T-helper 2 cell (primary cell): ENCODE measurements at regions not wholly inside any gene's neighbourhood (a gene's known extent, or its start where the extent isn't known, plus 50 kb on each side); places are given as distances from the start of the nearest gene placed in this dataset.

Experiments used
- DNase-seq, 5 experiments: peaks; one replicate each; pipeline versions ENCODE4 v3.0.0 to v3.0.0-alpha.2; 2012 to 2022

DNA sequence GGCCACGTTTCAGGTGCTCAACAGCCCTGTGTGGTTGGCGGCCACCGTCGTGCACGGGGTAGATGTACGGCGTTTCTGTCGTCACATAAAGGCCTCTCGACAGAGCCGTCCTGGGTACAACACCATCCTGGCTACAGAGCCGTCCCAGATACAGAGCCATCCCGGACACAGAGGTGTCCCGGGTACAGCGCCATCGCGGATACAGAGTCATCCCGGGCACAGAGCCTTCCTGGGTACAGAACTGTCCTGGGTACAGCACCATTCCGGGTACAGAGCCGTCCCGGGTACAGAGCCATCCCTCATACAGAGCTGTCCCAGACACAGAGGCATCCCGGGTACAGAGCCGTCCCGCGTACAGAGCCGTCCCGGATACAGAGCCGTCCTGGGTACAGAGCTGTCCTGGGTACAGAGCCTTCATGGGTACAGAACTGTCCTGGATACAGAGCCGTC is 222.7 kb upstream of the SOX1 start:
- DNase-seq, result no peak

DNA sequence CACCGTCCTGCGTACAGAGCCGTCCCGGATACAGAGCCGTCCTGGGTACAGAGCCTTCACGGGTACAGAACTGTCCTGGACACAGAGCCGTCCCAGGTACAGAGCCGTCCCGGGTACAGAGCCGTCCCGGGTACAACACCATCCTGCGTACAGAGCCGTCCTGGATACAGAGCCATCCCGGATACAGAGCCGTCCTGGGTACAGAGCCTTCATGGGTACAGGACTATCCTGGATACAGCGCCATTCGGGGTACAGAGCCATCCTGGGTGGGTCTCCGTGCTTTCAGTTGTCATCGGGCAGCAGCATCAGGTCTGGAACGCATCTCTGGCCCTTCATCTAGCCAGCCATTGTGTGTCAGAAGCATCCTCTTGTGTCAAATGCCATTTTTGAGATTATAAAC is 222.3 kb upstream of the SOX1 start:
- no peak for DNase-seq

DNA sequence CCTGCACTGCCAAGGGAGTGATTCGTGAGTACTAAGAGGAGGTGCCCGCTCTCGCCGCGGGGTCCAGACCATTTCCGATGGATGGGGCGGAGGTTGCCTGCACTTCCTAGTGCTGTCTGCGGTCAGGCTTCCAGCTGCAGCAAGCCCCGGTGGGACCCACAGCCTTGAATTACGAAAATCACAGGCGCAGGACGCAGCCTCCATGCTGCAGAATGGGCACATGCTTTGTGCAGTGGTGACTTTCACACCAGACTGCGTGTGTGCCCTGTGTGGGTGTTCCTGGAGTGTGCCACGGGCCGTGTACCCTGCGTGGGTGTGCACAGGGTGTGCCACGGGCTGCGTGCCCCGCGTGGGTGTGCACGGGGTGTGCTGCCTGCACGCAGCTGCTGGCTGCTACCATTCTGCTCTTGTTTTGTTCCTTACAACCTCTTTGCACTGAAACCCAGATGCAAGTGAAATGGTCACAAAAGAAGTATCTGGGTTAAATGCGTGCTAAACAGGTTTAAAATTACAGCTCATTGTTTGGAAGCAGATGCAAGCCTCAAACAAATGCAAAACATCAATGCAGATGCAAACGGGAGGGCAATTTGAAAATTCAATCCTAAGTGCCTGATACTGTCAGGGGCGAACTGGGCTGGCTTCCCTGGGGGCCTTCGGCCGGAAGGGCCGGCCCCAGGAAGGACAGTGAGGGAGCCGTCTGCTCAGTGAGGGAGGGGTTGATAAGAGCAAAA is 221.2 kb upstream of the SOX1 start:
- DNase-seq, result no peak

DNA sequence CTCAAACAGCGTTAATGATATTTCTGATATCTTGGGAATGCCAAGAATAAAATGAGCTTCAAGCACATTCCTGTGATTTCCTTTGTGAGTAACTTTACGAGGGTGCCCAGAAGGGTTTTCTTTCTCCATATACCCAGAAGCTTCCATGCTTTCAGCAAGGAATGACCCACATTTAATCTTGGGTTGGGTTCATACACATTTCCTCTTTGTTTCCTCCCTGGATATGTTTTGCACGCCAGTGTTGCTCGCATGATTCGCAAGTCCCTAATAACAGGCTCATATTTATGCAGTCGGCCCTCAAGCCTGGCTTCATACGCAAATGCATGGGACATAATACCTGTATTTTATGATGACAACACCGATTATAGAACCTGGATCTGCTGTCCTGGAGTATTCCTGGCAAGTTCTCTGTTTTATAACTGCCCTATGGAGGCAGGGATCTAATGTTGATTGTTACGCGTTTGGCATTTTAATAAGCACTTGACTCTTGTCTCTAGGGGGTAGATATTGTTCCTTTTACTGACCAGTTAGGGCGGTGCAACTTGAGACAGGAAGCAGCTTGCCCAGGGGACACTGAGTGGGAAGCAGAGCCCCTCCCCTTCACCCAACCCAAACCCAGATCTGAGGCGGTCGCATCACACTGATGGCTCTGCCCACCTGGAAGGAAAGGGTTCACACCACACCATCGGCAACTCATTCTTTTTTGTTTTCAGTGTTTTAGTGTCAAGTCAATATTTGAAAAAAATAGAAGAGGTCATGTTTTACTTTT is 220.4 kb upstream of the SOX1 start:
- DNase-seq, result no peak

DNA sequence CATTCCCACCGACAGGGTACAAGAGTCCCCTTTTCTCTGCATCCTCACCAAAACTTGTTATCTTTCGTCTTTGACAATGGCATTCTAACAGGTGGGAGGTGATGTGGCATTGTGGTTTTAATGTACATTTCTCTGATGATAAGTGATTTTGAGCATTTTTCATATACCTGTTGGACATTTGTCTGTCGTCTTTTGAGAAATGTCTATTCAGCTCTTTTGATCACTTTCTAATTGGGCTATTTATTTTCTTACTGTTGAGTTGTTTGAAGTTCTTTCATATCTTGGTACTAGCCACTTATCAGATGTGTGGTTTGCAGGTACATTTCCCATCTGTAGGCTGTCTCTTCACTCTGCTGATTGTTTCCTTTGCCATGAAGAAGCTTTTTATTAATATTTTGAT is 219.0 kb upstream of the SOX1 start:
- DNase-seq, result no peak

DNA sequence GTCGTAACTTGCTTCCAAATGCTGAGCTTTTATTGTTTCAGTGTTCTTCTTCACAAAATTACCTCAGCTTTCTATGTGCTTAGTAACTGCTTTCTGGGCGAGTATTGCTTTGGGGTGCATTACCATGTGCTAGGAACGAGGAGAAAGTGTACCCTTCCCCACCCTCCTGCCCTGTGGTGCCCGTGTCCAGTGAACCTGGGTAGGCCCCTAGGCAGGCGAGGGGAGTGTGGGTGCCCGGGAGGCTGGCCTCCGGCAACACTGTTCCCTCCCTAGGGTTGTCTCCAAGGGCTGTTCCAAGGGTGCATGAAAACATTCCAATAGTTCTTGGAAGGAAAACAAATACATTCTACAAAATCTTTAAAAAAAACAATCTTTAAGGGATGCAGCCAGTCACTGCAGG is 216.5 kb upstream of the SOX1 start:
- DNase-seq, result no peak

DNA sequence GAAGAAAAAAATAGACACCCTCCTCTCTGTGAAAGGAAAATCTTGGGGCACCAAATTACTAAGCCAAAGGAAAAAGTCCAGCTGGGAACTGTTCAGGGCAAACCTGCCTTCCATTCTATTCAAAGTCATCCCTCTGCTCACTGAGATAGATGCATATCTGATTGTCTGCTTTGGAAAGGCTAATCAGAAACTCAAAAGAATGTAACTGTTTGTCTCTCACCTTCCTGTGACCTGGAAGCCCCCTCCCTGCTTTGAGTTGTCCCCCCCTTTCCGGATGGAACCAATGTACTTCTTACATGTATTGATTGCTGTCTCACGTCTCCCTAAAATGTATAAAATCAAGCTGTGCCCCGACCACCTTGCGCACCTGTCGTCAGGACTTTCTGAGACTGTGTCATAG is 216.0 kb upstream of the SOX1 start:
- no peak for DNase-seq

DNA sequence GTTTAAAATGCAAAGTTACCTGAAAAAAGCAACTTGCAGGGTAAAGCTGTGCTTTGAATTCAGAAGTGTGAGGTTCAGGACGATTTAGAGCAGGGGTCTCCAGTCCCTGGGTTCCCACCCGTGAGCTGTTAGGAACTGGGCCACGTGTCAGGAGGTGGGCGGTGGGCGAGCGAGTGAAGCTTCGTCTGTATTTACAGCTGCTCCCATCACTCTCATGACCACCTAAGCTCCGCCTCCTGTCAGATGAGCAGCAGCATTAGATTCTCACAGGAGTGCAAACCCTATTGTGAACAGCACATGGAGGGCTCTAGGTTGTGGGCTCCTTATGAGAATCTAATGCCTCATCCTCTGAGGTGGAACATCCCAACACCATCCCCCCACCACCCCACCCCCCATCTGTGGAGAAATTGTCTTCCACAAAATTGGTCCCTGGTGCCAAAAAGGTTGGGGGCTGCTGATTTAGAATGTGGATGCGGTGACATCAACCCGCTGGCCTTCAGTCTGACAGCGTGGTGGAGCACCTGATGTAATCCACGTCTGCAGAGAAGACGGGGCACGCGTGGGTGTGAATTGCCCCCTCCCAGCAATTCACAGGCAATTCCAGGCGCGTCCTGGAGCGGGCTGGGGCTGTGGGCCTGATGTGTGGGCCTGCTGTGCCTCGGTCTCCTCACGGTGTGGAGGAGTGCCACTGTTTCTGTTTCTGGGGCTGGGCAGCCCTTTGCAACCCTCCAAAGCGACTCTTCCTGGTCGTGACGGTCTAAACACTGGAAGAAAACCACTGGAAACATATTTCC is 214.0 kb upstream of the SOX1 start:
- DNase-seq, result no peak

DNA sequence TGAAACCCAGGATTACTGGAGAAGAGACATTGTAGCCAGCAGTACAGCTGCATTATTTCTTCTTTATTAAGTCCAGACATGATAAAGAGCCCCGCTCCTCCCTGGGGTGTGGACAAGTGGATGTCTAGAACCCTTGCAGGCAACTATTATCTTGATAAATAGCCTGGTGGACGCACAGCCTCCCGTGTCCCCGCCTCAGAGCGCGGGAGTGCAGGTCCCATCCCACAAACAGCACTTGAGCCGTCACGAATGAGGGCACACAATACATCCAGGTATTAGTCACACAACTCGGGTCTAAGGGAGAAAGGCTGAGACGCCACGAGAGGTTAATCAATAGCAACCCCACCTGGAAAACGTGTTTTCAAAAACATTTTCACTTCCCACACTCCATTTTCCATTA is 213.2 kb upstream of the SOX1 start:
- DNase-seq, result no peak

DNA sequence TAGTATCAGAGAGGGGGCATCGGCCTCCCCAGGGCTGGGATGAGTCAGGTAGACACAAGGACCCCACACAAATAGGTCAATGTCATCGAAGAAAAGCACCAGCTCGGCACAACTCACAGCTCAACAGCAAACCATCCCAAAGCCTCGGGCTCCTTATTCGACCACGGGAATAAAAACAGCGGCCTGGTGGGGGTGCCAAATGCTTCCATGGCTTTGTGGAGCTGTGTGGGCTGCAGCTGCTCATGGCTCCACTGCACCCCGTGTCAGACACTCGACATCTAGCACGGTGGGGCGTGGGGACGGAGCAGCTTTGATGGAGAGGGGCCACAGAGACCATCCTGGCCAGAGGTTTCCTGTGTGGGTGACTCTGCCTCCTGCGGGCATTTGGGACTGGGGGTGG is 212.5 kb upstream of the SOX1 start:
- no peak for DNase-seq

DNA sequence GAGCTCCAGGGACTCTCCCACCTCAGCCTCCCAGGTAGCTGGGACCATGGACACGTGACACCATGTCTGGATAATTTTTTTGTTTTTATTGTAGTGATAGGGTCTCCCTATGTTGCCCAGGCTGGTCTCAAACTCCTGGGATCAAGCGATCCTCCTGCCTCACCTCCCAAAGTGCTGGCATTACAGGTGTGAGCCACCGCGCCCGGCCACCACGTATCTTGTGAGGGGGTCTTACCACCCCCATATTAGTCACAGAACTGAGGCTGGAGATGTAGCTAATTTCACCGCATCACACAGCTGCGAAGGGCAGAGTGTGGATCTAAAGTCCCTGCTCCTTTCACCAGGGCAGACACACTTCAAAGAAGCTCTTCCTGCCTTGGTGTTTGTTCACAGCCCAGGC is 211.8 kb upstream of the SOX1 start:
- no peak for DNase-seq

DNA sequence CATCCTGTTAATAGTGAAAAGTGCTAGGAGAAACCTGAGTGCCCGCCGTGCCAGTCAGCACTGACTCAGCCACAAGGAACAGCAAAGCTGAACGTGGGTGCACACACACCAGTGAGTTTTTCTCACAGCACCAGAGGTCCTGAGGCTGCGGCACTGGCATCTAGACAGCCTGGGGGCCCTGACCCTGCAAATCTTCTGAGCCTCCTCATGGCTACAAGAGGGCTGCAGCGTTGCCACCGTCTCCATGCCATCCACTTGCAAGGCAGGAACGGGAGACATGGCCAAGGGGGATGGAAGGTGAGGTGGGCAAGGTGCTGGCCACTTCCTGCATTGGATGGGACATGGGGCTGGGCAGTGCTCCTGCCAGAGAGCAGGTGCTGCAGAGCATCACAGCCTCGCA is 211.2 kb upstream of the SOX1 start:
- no peak for DNase-seq

DNA sequence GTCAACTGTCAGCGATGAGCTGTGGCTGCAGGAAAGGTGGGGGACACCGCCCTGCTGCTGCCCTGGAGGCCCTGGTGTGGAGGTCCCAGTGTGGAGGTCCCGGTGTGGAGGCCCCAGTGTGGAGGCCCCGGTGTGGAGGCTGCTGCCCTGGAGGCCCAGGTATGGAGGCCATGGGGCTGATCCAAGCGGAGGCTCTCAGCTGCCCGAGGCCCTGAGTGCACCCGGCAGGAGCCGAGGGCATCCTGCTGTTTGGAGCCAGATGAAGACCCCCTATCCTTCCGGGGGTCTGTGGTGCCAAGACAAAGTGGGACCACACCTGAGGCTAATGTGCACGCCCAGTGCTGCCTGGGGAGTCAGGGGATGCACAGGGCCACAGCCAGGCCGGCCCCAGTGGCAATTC is 210.4 kb upstream of the SOX1 start:
- no peak for DNase-seq

DNA sequence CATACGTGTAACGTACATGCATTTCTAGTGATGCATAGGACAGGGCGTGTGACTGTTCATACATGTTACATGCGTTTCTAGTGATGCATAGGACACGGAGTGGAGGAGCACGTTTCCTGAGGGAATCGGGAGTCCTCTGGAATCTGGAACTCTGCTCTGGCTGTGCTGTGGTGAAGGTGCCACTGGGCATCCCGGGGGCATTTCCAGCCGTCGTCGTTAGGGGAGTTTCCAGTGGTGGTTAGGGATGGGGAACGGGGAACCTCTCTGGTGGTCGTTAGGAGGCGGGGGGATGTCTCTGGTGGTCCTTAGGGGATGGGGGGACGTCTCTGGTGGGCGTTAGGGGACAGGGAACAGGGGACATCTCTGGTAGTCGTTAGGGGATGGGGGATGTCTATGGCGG is 209.6 kb upstream of the SOX1 start:
- no peak for DNase-seq

DNA sequence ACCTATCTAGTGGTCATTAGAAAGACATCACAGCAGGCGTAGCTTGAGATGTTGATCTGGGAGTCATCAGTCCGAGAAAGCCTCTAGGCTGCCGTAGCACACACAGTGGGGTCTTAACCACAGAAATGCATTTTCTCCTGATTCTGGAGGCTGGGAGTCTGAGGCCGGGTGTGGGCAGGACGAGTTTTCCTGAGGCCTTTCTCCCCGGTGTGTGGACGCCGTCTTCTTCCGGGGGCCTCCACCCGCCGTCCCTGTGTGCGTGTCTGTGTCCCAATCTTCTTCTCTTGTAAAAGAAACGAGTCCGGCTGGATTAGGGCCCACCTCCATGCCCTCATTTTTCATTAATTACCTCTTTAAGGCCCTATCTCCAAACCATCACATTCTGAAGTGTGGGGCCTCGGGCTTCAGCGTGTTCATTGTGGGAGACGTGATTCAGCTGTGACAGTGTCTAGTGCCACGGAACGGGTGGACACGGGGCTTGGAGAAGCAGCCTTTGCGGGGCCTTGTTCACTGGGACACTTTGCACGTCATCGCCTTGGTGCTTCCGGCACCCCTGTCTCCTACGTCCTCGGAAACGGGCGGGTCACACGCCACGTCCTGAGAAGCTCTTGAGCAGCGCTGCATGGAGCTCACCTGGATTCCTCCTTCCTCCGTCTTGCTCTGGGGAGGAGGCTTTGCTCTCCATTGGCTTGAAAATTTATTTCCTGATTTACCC is 208.9 kb upstream of the SOX1 start:
- DNase-seq, result no peak

DNA sequence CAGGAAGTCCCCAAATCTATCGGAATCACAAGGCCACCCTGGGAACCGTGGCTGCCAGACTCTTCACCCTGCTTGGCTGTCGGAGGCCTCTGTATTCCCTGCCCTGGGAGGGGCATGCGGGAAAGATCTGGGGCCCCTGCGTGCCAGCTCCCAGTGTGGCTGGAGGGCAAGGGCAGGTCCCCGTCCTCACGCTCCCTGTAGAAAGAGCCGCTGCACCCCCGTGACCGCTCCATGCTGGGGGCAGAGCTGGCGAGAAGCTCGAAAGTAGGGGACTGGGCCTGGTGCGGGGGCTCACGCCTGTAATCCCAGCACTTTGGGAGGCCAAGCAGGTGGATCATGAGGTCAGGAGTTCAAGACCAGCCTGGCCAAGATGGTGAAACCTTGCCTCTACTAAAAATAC is 208.4 kb upstream of the SOX1 start:
- no peak for DNase-seq

DNA sequence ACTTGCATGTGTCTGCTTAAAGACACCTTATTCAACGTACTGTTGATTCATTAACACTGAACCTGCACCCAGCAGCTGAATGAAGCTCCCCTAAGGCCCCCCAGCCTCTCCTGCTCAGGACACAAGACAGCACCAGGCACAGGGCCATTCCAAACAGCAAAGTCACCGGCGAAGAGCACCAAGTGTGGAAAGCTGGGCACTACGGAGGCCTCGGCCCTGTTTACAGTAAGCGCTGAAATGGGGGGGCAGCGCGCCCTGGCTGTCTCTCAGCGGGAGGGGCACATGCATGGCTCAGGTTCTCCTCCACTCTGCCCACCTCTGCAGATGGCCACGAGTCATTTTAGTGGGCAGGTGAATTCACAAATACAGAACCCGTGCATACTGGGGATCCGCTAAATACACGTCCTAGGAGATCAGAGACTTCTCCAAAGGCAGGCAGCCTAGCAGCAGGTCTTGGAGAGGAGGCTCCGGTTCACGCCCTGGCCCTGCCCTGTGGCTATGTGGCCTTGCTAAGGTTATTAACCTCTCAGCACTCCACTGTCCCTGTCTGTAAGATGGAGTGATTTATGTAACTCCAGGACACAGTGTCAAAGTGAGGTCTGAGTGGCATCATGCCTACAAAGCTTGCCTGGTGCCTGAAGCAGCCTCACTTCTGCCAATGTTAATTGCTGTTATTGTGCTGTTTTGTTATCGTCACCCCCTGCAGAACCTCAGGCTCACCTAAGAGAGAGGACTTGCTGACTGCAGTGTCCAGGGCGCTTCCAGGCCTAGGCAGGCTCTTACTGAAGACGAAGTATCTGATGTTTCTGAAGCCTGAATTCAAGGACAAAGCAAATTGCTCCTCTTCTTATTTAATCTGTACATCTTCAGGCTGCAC is 207.4 kb upstream of the SOX1 start:
- DNase-seq, result no peak

DNA sequence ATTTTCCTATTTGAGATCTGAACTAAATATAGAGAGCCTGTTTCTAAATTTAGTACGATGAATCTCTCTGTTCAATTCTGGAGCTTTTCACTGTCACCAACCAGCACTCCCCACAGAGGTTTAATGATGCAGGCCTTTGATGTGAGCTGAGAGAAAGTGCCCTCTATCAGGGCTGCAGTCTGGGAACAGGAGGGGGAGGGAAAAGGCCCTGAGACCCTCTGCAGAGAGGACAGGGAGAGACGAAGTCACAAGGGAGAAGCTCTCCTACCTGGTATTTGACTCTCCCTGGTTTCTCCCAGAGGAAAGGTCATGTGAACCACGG is 206.8 kb upstream of the SOX1 start:
- no peak for DNase-seq

DNA sequence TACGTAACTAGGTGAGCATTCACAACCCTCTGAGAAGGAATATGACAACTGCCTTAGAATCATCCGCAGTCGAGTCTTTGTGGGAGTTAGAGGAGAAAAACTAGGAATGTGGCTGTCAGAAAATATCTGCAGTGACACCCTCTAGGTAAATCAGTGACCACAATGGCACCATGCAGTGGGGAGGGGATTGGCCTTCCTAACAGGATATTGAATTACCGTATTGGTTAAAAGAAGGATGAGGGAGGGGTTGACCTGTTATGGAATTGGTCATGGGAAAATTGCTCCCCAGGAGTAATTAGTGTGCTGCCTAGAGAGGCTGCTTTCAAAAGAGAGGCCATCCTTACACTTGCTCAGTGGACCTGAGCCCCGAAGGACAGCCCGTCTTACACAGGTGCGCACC is 205.6 kb upstream of the SOX1 start:
- DNase-seq, result no peak

DNA sequence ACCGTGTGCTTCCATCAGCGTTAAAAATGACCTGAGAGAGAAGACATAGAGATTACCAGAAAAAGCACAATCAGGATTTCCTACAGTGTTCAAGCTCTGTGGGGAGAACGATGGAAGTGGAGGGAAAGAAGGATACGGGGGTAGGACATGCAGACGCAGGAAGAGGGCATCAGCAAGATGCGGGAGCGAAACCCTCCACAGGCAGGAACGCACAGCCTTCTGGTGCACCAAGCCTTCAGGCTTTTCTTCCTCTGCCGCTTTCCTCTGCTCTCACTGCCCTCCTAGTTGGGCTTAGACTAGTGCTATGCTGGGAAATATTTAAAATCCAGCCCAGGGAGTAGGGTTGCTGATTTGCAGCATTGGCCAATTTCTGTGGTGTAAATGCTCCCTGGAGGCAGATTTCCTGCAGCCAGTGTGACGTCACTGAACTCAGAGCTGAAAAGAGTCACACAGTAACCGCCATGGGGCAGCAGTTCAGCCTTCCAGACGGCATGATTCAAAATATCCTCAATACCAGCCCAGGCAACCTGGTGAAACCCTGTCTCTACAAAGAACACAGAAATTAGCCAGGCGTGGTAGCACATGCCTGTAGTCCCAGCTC is 205.1 kb upstream of the SOX1 start:
- no peak for DNase-seq
